Keratinocyte (primary cell): ENCODE measurements at regions not wholly inside any gene's neighbourhood (a gene's known extent, or its start where the extent isn't known, plus 50 kb on each side); places are given as distances from the start of the nearest gene placed in this dataset.

Experiments
- DNase-seq: peaks from one replicate; pipeline ENCODE4 v3.0.0-alpha.2; 2011; ENCODE audit warnings: low read depth, missing footprints, low spot score
- FAIRE-seq: peaks from 2 replicates; lab custom pipeline; 2011; peaks lifted over from hg19 to GRCh38; lab: Jason Lieb, UNC
- H2AFZ ChIP-seq: 2 replicates; pipeline ENCODE4 v1.6.0; 2012; ENCODE audit warnings: low read length, control low read depth, inconsistent platforms; ENCODE audit not compliant: control insufficient read depth
- H3K27ac ChIP-seq: 2 replicates; pipeline ENCODE4 v1.5.1; 2011; ENCODE audit warnings: low read length; ENCODE audit not compliant: control insufficient read depth, insufficient read depth
- H3K27me3 ChIP-seq: 3 replicates; pipeline ENCODE4 v1.6.0; 2011; ENCODE audit warnings: low read length; ENCODE audit not compliant: control insufficient read depth, insufficient read depth; ENCODE audit errors: extremely low read depth
- H3K36me3 ChIP-seq, 2 experiments: 2 replicates in 1 of 2; 3 replicates in 1 of 2; pipeline ENCODE4 v1.5.1; 2011; ENCODE audit warnings: low read length in 2 of 2, mild to moderate bottlenecking in 1 of 2; ENCODE audit not compliant: control insufficient read depth in 2 of 2, insufficient read depth in 2 of 2; ENCODE audit errors: extremely low read depth in 1 of 2
- H3K4me1 ChIP-seq: 3 replicates; pipeline ENCODE4 v1.5.1; 2011; ENCODE audit warnings: low read length; ENCODE audit not compliant: control insufficient read depth, insufficient read depth; ENCODE audit errors: extremely low read depth
- H3K4me2 ChIP-seq: 3 replicates; pipeline ENCODE4 v1.6.0; 2011; ENCODE audit warnings: low read depth, low read length; ENCODE audit not compliant: control insufficient read depth, insufficient read depth; ENCODE audit errors: extremely low read depth
- H3K4me3 ChIP-seq, 3 experiments: fragments of 200-600 bp in 1 of 3; sonication (generic) in 1 of 3; 2 replicates in 2 of 3; 3 replicates in 1 of 3; pipeline ENCODE4 v1.5.1; 2011 to 2016; ENCODE audit warnings: low read length in 3 of 3, mild to moderate bottlenecking in 3 of 3, control low read depth in 2 of 3, inconsistent platforms in 1 of 3, low read depth in 1 of 3, mixed read lengths in 1 of 3, mixed run types in 1 of 3, moderate library complexity in 1 of 3; ENCODE audit not compliant: control insufficient read depth in 2 of 3, insufficient read depth in 2 of 3; ENCODE audit errors: extremely low read depth in 1 of 3
- H3K79me2 ChIP-seq: 2 replicates; pipeline ENCODE4 v1.6.0; 2012; ENCODE audit warnings: low read length; ENCODE audit not compliant: control insufficient read depth, insufficient read depth
- H3K9ac ChIP-seq: 3 replicates; pipeline ENCODE4 v1.6.0; 2011; ENCODE audit warnings: low read length; ENCODE audit not compliant: control insufficient read depth, insufficient read depth; ENCODE audit errors: extremely low read depth
- H3K9me1 ChIP-seq: 3 replicates; pipeline ENCODE4 v1.6.0; 2011; ENCODE audit warnings: low read length; ENCODE audit not compliant: control insufficient read depth, insufficient read depth; ENCODE audit errors: extremely low read depth
- H3K9me3 ChIP-seq: 2 replicates; pipeline ENCODE4 v1.5.1; 2012; ENCODE audit warnings: low read depth, low read length; ENCODE audit not compliant: control insufficient read depth
- H4K20me1 ChIP-seq: 3 replicates; pipeline ENCODE4 v1.6.0; 2011; ENCODE audit warnings: low read length; ENCODE audit not compliant: control insufficient read depth, insufficient read depth; ENCODE audit errors: extremely low read depth
- EZH2 ChIP-seq: IDR thresholded peaks from one replicate; pipeline ENCODE4 v1.6.1; 2012; ENCODE audit warnings: inconsistent platforms, mild to moderate bottlenecking, low read length, moderate library complexity
- dilution Hi-C: fragments of 300-500 bp; cut with MboI; formaldehyde crosslinking; loops from one replicate; pipeline ENCODE4 v1.7.0; 2020; ENCODE audit warnings: low sequenced_read_pairs; ENCODE audit not compliant: extremely low pct_ligation_motif_present
- TF ChIP-seq, protein P1 (sequence below), 3 experiments: IDR thresholded peaks in 1 of 3; conservative IDR thresholded peaks in 1 of 3; optimal IDR thresholded peaks in 1 of 3; 2 replicates in 2 of 3; 3 replicates in 1 of 3; pipeline versions ENCODE3 to v1.5.1; 2011; ENCODE audit warnings: low read length in 3 of 3, mild to moderate bottlenecking in 3 of 3, moderate library complexity in 2 of 3, control low read depth in 1 of 3, inconsistent platforms in 1 of 3; ENCODE audit not compliant: insufficient read depth in 2 of 3; ENCODE audit errors: extremely low read depth in 1 of 3

DNA sequence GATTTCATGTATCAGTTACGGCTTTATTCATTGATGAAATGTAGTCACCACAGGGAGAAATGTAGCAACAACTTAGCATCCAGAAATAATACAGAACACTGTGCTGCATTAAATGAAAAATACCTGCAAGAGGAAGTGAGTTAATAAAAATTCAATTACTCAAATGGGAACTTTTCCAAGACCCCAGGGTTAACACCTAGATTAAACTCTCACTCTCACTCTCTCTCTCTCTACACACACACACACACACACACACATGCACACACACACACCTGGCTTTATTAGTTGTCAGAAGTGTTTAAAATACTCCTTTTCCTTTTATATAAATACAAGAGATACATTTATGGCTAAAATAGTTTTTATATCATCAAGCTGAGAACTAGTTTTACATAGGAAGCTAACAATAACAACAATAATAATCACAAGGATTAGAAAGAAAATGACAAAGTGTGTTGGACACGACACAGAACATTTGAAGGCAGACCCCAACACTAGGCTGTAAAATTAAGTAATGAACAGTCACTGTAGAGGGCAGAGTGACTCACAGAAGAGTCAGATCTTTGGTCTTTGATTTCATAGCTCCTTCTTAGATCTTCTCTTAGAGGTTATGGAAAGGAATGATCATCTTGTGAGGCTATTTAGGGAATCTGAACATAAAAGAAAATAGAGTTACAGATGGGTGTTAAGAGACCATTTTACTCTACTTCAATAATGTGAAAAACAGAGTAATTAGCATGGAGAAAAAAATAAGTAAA is 1266.0 kb upstream of the ADGRL2 start:
- no peak for FAIRE-seq
- H3K9me1 ChIP-seq, result no peaks in the 10 kb centered on the region
- dilution Hi-C loops, result no loop called here
- no peaks in the 10 kb centered on the region for H3K27me3 ChIP-seq
- no peak overlapping the region for H3K27ac ChIP-seq
- no peaks in the 10 kb centered on the region for H4K20me1 ChIP-seq
- no peaks in the 10 kb centered on the region for H3K36me3 ChIP-seq
- no peak for DNase-seq
- H3K9me3 ChIP-seq, result no peaks in the 10 kb centered on the region
- no peak overlapping the region for H2AFZ ChIP-seq
- H3K4me2 ChIP-seq, result no peak overlapping the region
- no peak overlapping the region for H3K9ac ChIP-seq
- no peaks in the 10 kb centered on the region for H3K79me2 ChIP-seq
- TF ChIP-seq EZH2, result no peak
- TF ChIP-seq, protein P1, sequence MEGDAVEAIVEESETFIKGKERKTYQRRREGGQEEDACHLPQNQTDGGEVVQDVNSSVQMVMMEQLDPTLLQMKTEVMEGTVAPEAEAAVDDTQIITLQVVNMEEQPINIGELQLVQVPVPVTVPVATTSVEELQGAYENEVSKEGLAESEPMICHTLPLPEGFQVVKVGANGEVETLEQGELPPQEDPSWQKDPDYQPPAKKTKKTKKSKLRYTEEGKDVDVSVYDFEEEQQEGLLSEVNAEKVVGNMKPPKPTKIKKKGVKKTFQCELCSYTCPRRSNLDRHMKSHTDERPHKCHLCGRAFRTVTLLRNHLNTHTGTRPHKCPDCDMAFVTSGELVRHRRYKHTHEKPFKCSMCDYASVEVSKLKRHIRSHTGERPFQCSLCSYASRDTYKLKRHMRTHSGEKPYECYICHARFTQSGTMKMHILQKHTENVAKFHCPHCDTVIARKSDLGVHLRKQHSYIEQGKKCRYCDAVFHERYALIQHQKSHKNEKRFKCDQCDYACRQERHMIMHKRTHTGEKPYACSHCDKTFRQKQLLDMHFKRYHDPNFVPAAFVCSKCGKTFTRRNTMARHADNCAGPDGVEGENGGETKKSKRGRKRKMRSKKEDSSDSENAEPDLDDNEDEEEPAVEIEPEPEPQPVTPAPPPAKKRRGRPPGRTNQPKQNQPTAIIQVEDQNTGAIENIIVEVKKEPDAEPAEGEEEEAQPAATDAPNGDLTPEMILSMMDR (optimal IDR thresholded peaks at IDR 0.05 in 1 of 3, IDR thresholded peaks at IDR 0.05 in 1 of 3, conservative IDR thresholded peaks at IDR 0.05 in 1 of 3; ENCODE audit: extremely low read depth in 1 of 3, insufficient read depth in 2 of 3, low read length in 3 of 3), result no peak
- no peak overlapping the region for H3K4me3 ChIP-seq
- H3K4me1 ChIP-seq, result no peaks in the 10 kb centered on the region

DNA sequence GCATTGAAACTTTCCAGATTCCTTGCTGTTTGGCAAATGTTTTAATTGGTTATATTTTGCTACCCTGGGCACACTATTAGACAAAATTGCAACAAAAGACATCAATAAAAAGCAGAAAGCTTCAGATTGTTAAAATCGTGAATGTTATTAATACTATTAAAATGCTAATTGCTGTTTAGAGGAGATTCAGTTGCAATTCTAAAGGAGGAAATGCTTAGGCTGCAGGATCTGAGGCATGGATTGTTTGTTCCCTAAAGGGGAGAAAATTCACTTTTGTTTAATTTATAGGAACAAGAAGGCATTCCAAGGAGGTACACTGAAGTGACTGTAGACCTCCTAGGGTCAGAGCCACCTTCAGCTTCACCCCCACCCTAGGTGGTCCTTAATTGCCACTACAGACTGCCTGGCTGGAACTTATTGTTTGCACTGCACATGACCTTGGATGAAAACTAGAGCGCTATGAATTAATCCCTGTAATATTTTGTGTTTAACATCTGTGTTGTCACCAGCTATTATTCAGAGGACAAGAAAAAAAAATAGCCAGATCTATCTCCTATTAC is 1266.9 kb upstream of the ADGRL2 start:
- Histone ChIP-seq H3K9me3 (no peaks in the 10 kb centered on the region), H2AFZ (no peak overlapping the region), H3K9ac (no peak overlapping the region), H3K4me1 (no peaks in the 10 kb centered on the region), H3K9me1 (no peaks in the 10 kb centered on the region), H3K4me2 (no peak overlapping the region), H3K79me2 (no peaks in the 10 kb centered on the region), H3K27ac (no peak overlapping the region), H4K20me1 (no peaks in the 10 kb centered on the region), H3K36me3 (no peaks in the 10 kb centered on the region), H3K4me3 (no peak overlapping the region), H3K27me3 (no peaks in the 10 kb centered on the region)
- TF ChIP-seq, protein P1 (optimal IDR thresholded peaks at IDR 0.05 in 1 of 3, IDR thresholded peaks at IDR 0.05 in 1 of 3, conservative IDR thresholded peaks at IDR 0.05 in 1 of 3; ENCODE audit: extremely low read depth in 1 of 3, insufficient read depth in 2 of 3, low read length in 3 of 3), result no peak
- TF ChIP-seq EZH2, result no peak
- no peak for FAIRE-seq
- dilution Hi-C loops, result no loop called here
- DNase-seq, result no peak
